Spleen (tissue), 7 donors: ENCODE measurements at regions not wholly inside any gene's neighbourhood (a gene's known extent, or its start where the extent isn't known, plus 50 kb on each side); places are given as distances from the start of the nearest gene placed in this dataset.

Experiments
- POLR2A ChIP-seq, 3 donors: fragments of 450-650 bp; IDR thresholded peaks; one replicate each; pipeline ENCODE4 v1.5.1; 2017; ENCODE audit warnings: antibody characterized with exemption in 3 of 3, mild to moderate bottlenecking in 1 of 3
- TF ChIP-seq, protein P1 (sequence below), 11 experiments: fragments of 200-600 bp in 7 of 11; fragments of 450-650 bp in 4 of 11; sonication (generic) in 4 of 11; IDR thresholded peaks in 8 of 11; conservative IDR thresholded peaks in 3 of 11; 1 replicate in 7 of 11; 2 replicates in 4 of 11; pipeline versions ENCODE4 v1.4.0 to v1.8.0; 2016 to 2021; ENCODE audit warnings: antibody characterized with exemption in 11 of 11, inconsistent platforms in 4 of 11, mild to moderate bottlenecking in 1 of 11
- donor health status: DM: no; HTN: no; CAD: no; lungs with moderate emphysema.
- donor health status: DM: no; HTN: no; CAD: no.
- donor health status: DM: no; HTN: no; CAD: no.

DNA sequence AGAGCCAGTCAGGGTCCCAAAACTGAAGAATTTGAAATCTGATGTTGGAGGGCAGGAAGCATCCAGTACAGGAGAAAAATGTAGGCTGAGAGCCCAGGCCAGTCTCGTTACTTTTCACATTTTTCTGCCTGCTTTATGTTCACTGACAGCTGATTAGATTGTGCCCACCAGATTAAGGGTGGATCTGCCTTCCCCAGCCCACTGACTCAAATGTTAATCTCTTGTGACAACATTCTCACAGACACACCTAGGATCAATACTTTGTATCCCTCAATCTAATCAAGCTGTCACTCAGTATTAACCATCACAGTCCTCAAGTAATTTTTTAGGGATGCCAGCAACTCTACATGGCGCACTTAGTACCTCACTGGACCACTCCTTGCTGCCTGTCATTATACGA lies 1345.3 kb downstream of the FAM181B start:
- TF ChIP-seq, protein P1, sequence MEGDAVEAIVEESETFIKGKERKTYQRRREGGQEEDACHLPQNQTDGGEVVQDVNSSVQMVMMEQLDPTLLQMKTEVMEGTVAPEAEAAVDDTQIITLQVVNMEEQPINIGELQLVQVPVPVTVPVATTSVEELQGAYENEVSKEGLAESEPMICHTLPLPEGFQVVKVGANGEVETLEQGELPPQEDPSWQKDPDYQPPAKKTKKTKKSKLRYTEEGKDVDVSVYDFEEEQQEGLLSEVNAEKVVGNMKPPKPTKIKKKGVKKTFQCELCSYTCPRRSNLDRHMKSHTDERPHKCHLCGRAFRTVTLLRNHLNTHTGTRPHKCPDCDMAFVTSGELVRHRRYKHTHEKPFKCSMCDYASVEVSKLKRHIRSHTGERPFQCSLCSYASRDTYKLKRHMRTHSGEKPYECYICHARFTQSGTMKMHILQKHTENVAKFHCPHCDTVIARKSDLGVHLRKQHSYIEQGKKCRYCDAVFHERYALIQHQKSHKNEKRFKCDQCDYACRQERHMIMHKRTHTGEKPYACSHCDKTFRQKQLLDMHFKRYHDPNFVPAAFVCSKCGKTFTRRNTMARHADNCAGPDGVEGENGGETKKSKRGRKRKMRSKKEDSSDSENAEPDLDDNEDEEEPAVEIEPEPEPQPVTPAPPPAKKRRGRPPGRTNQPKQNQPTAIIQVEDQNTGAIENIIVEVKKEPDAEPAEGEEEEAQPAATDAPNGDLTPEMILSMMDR (IDR thresholded peaks at IDR 0.05 in 8 of 11, conservative IDR thresholded peaks at IDR 0.05 in 3 of 11) = no peak
- TF ChIP-seq POLR2A (IDR thresholded peaks at IDR 0.05) = no peak
